ENCODE measurements at regions not wholly inside any gene's neighbourhood (a gene's known extent, or its start where the extent isn't known, plus 50 kb on each side); places are given as distances from the start of the nearest gene placed in this dataset.

- no peak overlapping the region for H3K4me2 ChIP-seq
Measured at GRCh38 chr6:51099201-51099600, 280.5 kb downstream of the TFAP2B start.

GRCh38 chr6:51105357-51105756, 286.7 kb downstream of the TFAP2B start:
- H3K4me2 ChIP-seq, result no peak overlapping the region
- no peak overlapping the region for H3K4me3 ChIP-seq
- H3K27ac ChIP-seq, result no peak overlapping the region
- no peaks in the 10 kb centered on the region for H3K79me2 ChIP-seq (ENCODE audit: low read depth)
- ChIA-PET POLR2A (ENCODE audit: unreplicated experiment) (interaction anchor here (0.5 kb wide), 1 partner anchor 12 kb away, joined by 5 read pairs; no protein-coding TSS in a partner anchor), CTCF (no interaction called here)
- H3K4me1 ChIP-seq (replicated peaks; ENCODE audit: insufficient read depth), result no peaks in the 10 kb centered on the region
- no peak overlapping the region for H2AFZ ChIP-seq
- H3F3A ChIP-seq (ENCODE audit: insufficient read depth, low read depth), result no peaks in the 10 kb centered on the region
- no peaks in the 10 kb centered on the region for H3K27me3 ChIP-seq (ENCODE audit: insufficient read depth, low read depth)
- H3K9me2 ChIP-seq (ENCODE audit: insufficient read depth), result no peaks in the 10 kb centered on the region
- no peaks in the 10 kb centered on the region for H3K36me3 ChIP-seq (ENCODE audit: low read depth)
- DNase-seq, result no peak
- intact Hi-C loops (cut with micrococcal nuclease; ENCODE audit: unreplicated experiment), result no loop called here
- TF ChIP-seq CTCF (conservative IDR thresholded peaks at IDR 0.05) (no peak), EZH2 (IDR thresholded peaks at IDR 0.05; ENCODE audit: low read depth) (no peak)
- BruUV-seq (replicated peaks), result no TSS peak
- H3K9me3 ChIP-seq (ENCODE audit: insufficient read depth, low read depth), result no peaks in the 10 kb centered on the region
- no peaks in the 10 kb centered on the region for H4K20me1 ChIP-seq (ENCODE audit: insufficient read depth)

More at GRCh38 chr6:51099201-51099600, 280.5 kb downstream of the TFAP2B start:
- Histone ChIP-seq H3F3A (ENCODE audit: insufficient read depth, low read depth) (no peaks in the 10 kb centered on the region), H3K79me2 (ENCODE audit: low read depth) (no peaks in the 10 kb centered on the region), H2AFZ (no peak overlapping the region), H3K9me3 (ENCODE audit: insufficient read depth, low read depth) (no peaks in the 10 kb centered on the region), H3K27ac (no peak overlapping the region), H3K36me3 (ENCODE audit: low read depth) (no peaks in the 10 kb centered on the region), H3K4me1 (replicated peaks; ENCODE audit: insufficient read depth) (no peaks in the 10 kb centered on the region), H3K27me3 (ENCODE audit: insufficient read depth, low read depth) (no peaks in the 10 kb centered on the region), H3K9me2 (ENCODE audit: insufficient read depth) (no peaks in the 10 kb centered on the region), H4K20me1 (ENCODE audit: insufficient read depth) (no peaks in the 10 kb centered on the region), H3K4me3 (no peak overlapping the region)
- ChIA-PET POLR2A (ENCODE audit: unreplicated experiment) (no interaction called here), CTCF (no interaction called here)
- no peak for DNase-seq
- BruUV-seq (replicated peaks), result no TSS peak
- intact Hi-C loops (cut with micrococcal nuclease; ENCODE audit: unreplicated experiment), result no loop called here
- TF ChIP-seq CTCF (conservative IDR thresholded peaks at IDR 0.05) (no peak), EZH2 (IDR thresholded peaks at IDR 0.05; ENCODE audit: low read depth) (no peak)

GRCh38 chr6:51107769-51108203, 289.1 kb downstream of the TFAP2B start:
- intact Hi-C loops (cut with micrococcal nuclease; ENCODE audit: unreplicated experiment), result no loop called here

More at GRCh38 chr6:51107769-51108203, 289.1 kb downstream of the TFAP2B start:
- no peaks in the 10 kb centered on the region for H3K36me3 ChIP-seq (ENCODE audit: low read depth)
- TF ChIP-seq EZH2 (IDR thresholded peaks at IDR 0.05; ENCODE audit: low read depth) (no peak), CTCF (conservative IDR thresholded peaks at IDR 0.05) (no peak)
- no peak overlapping the region for H2AFZ ChIP-seq
- H3K9me2 ChIP-seq (ENCODE audit: insufficient read depth), result no peaks in the 10 kb centered on the region
- H3K79me2 ChIP-seq (ENCODE audit: low read depth), result no peaks in the 10 kb centered on the region
- ChIA-PET CTCF (no interaction called here), POLR2A (ENCODE audit: unreplicated experiment) (no interaction called here)
- BruUV-seq (replicated peaks), result no TSS peak
- no peak overlapping the region for H3K4me2 ChIP-seq
- no peaks in the 10 kb centered on the region for H3K4me1 ChIP-seq (replicated peaks; ENCODE audit: insufficient read depth)
- no peak for DNase-seq
- no peak overlapping the region for H3K27ac ChIP-seq
- H3K4me3 ChIP-seq, result no peak overlapping the region
- H3F3A ChIP-seq (ENCODE audit: insufficient read depth, low read depth), result no peaks in the 10 kb centered on the region
- H4K20me1 ChIP-seq (ENCODE audit: insufficient read depth), result no peaks in the 10 kb centered on the region
- no peaks in the 10 kb centered on the region for H3K9me3 ChIP-seq (ENCODE audit: insufficient read depth, low read depth)
- no peaks in the 10 kb centered on the region for H3K27me3 ChIP-seq (ENCODE audit: insufficient read depth, low read depth)
